Gastrocnemius medialis (tissue), 4 donors: ENCODE measurements at regions not wholly inside any gene's neighbourhood (a gene's known extent, or its start where the extent isn't known, plus 50 kb on each side); places are given as distances from the start of the nearest gene placed in this dataset.

ENCODE experiments used
- CTCF ChIP-seq, 5 experiments: fragments of 450-650 bp in 3 of 5; fragments of 200-600 bp in 2 of 5; sonication (generic) in 2 of 5; IDR thresholded peaks in 4 of 5; conservative IDR thresholded peaks in 1 of 5; 1 replicate in 4 of 5; 2 replicates in 1 of 5; pipeline ENCODE4 v1.5.1; 2016 to 2019; ENCODE audit warnings: antibody characterized with exemption in 5 of 5, mild to moderate bottlenecking in 3 of 5, moderate library complexity in 3 of 5
- POLR2A ChIP-seq, 2 donors: fragments of 450-650 bp; IDR thresholded peaks; one replicate each; pipeline ENCODE4 v1.6.1; 2017; ENCODE audit warnings: antibody characterized with exemption in 2 of 2, mild to moderate bottlenecking in 2 of 2, moderate library complexity in 2 of 2

- TF ChIP-seq CTCF (IDR thresholded peaks at IDR 0.05 in 4 of 5, conservative IDR thresholded peaks at IDR 0.05 in 1 of 5) (no peak), POLR2A (IDR thresholded peaks at IDR 0.05) (no peak)
Measured at GRCh38 chr10:107417446-107417845, 252.9 kb upstream of the SORCS1 start.
